Gastroesophageal sphincter (tissue), 3 donors: ENCODE measurements at regions not wholly inside any gene's neighbourhood (a gene's known extent, or its start where the extent isn't known, plus 50 kb on each side); places are given as distances from the start of the nearest gene placed in this dataset.

Experiments
- POLR2AphosphoS5 ChIP-seq: sonication (generic); formaldehyde crosslinking; IDR thresholded peaks from one replicate; pipeline ENCODE4 v1.6.1; 2017; ENCODE audit warnings: antibody characterized with exemption
- TF ChIP-seq, protein P1 (sequence below), 4 experiments: fragments of 200-600 bp in 2 of 4; fragments of 450-650 bp in 2 of 4; sonication (generic) in 1 of 4; IDR thresholded peaks; one replicate each; pipeline ENCODE4 v1.5.1; 2017 to 2019; ENCODE audit warnings: antibody characterized with exemption in 4 of 4, mild to moderate bottlenecking in 2 of 4, moderate library complexity in 2 of 4

DNA sequence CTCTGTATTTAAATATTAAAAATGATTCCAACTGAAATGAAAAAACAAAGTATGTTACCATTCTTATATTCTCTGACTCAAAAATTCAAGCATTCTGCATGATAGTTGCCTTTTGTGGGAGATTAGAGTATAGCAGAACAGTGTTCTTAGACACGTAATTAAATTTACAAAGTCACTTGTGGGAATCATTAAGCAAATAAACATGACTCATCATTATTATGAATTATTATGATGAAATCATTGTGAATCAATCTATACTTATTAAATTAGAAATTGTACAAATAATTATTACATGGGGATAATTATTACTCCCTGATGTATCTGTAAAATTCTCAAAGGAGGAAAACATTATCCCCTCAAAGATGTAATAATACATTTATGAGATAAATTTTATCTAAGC lies 358.9 kb upstream of the FSTL5 start:
- TF ChIP-seq POLR2AphosphoS5: no peak
- TF ChIP-seq, protein P1, sequence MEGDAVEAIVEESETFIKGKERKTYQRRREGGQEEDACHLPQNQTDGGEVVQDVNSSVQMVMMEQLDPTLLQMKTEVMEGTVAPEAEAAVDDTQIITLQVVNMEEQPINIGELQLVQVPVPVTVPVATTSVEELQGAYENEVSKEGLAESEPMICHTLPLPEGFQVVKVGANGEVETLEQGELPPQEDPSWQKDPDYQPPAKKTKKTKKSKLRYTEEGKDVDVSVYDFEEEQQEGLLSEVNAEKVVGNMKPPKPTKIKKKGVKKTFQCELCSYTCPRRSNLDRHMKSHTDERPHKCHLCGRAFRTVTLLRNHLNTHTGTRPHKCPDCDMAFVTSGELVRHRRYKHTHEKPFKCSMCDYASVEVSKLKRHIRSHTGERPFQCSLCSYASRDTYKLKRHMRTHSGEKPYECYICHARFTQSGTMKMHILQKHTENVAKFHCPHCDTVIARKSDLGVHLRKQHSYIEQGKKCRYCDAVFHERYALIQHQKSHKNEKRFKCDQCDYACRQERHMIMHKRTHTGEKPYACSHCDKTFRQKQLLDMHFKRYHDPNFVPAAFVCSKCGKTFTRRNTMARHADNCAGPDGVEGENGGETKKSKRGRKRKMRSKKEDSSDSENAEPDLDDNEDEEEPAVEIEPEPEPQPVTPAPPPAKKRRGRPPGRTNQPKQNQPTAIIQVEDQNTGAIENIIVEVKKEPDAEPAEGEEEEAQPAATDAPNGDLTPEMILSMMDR (IDR thresholded peaks at IDR 0.05): no peak
